K562 (cell line): ENCODE measurements at regions not wholly inside any gene's neighbourhood (a gene's known extent, or its start where the extent isn't known, plus 50 kb on each side); places are given as distances from the start of the nearest gene placed in this dataset.

Experiments
- ATAC-seq: fragments of 200-7000 bp; cut with Tn5 transposase; 3 replicates; pipeline ENCODE4 v1.9.1; 2020; ENCODE audit warnings: moderate library complexity
- BruUV-seq: library from RNA; stranded (reverse); fragments of 400-500 nt; replicated peaks from 2 replicates; lab custom pipeline; 2021; lab: Mats Ljungman, UMichigan
- CTCF ChIA-PET: fragments of 300-600 bp; formaldehyde crosslinking; extraction: SDS; loops from one replicate; lab custom pipeline; 2021; ENCODE audit warnings: low intra/inter-chr PET ratio; lab: Yijun Ruan, JAX
- POLR2A ChIA-PET: fragments of 300-600, 350-650 bp; sonication (Branson Sonifier 250); formaldehyde crosslinking; extraction: SDS; loops from one replicate; lab custom pipeline; 2021; ENCODE audit warnings: antibody characterized with exemption, inconsistent platforms; lab: Yijun Ruan, JAX
- DNase-seq, 4 experiments: peaks; one replicate each; pipeline versions ENCODE4 v3.0.0 to v3.0.0-alpha.2; 2011 to 2018; ENCODE audit warnings: low spot score in 3 of 4, mixed read lengths in 3 of 4; ENCODE audit errors: extremely low read depth in 1 of 4
- FAIRE-seq: peaks from 2 replicates; lab custom pipeline; 2011; peaks lifted over from hg19 to GRCh38; lab: Jason Lieb, UNC
- H2AFZ ChIP-seq: 2 replicates; pipeline ENCODE4 v1.6.0; 2011; ENCODE audit warnings: low read depth, low read length, control low read depth, inconsistent platforms
- H3K27ac ChIP-seq: fragments of 200-600 bp; 3 replicates; pipeline ENCODE4 v1.8.0; 2011; ENCODE audit warnings: low read depth, mild to moderate bottlenecking, control low read depth, inconsistent platforms, low read length, moderate library complexity, mixed read lengths; ENCODE audit errors: extremely low read depth
- H3K27me3 ChIP-seq, 2 experiments: fragments of 300-600 bp in 1 of 2; 2 replicates in 1 of 2; 3 replicates in 1 of 2; pipeline versions ENCODE4 v1.6.0 to v1.8.0; 2011; ENCODE audit warnings: inconsistent platforms in 2 of 2, low read length in 2 of 2, mild to moderate bottlenecking in 1 of 2, mixed read lengths in 1 of 2, moderate library complexity in 1 of 2; ENCODE audit not compliant: control insufficient read depth in 2 of 2, insufficient read depth in 2 of 2
- H3K36me3 ChIP-seq: fragments of 300-600 bp; 3 replicates; pipeline ENCODE4 v1.8.0; 2011; ENCODE audit warnings: mild to moderate bottlenecking, low read length, inconsistent platforms; ENCODE audit not compliant: control insufficient read depth, insufficient read depth
- H3K4me1 ChIP-seq, 2 experiments: fragments of 200-600 bp in 1 of 2; replicated peaks in 1 of 2; 2 replicates in 1 of 2; 3 replicates in 1 of 2; pipeline versions ENCODE4 v1.5.1 to v1.8.0; 2011; ENCODE audit warnings: inconsistent platforms in 2 of 2, low read length in 2 of 2, mild to moderate bottlenecking in 1 of 2, mixed read lengths in 1 of 2, moderate library complexity in 1 of 2; ENCODE audit not compliant: control insufficient read depth in 2 of 2, insufficient read depth in 2 of 2
- H3K4me2 ChIP-seq: 2 replicates; pipeline ENCODE4 v1.6.1; 2011; ENCODE audit warnings: low read length, control low read depth, inconsistent platforms, mixed read lengths; ENCODE audit not compliant: insufficient read depth
- H3K4me3 ChIP-seq: fragments of 200-600 bp; sonication (generic), shearing (Covaris generic); 2 replicates; pipeline ENCODE4 v1.5.1; 2016; ENCODE audit warnings: control low read depth, inconsistent platforms
- H3K79me2 ChIP-seq: fragments of 200-600 bp; 3 replicates; pipeline ENCODE4 v1.8.0; 2011; ENCODE audit warnings: low read length, inconsistent platforms; ENCODE audit not compliant: control insufficient read depth, insufficient read depth
- H3K9ac ChIP-seq, 2 experiments: 2 replicates each; pipeline versions ENCODE4 v1.6.0 to v1.6.1; 2011; ENCODE audit warnings: low read depth in 2 of 2, low read length in 2 of 2, control low read depth in 1 of 2, inconsistent platforms in 1 of 2, mild to moderate bottlenecking in 1 of 2, mixed read lengths in 1 of 2; ENCODE audit not compliant: insufficient read depth in 1 of 2
- H3K9me1 ChIP-seq: one replicate; pipeline ENCODE4 v1.6.0; 2011; ENCODE audit warnings: inconsistent platforms, mild to moderate bottlenecking, low read length, moderate library complexity; ENCODE audit not compliant: control insufficient read depth, insufficient read depth
- H3K9me3 ChIP-seq: replicated peaks from 2 replicates; pipeline ENCODE4 v1.5.1; 2011; ENCODE audit warnings: low read depth, low read length, inconsistent platforms; ENCODE audit not compliant: control insufficient read depth, insufficient read depth
- H4K20me1 ChIP-seq: replicated peaks from 2 replicates; pipeline ENCODE4 v1.6.1; 2011; ENCODE audit warnings: low read length, inconsistent platforms, mixed read lengths; ENCODE audit not compliant: control insufficient read depth, insufficient read depth
- ATF1 ChIP-seq, 2 experiments: fragments of 450-650 bp in 1 of 2; IDR thresholded peaks; 2 replicates each; pipeline ENCODE4 v1.6.1; 2016; ENCODE audit warnings: missing compliant biosample characterization in 1 of 2, missing genetic modification characterization in 1 of 2
- BRD4 ChIP-seq: fragments of 200-600 bp; sonication (generic); IDR thresholded peaks from 2 replicates; pipeline ENCODE4 v1.6.1; 2017; ENCODE audit warnings: inconsistent platforms
- C11orf30 ChIP-seq: fragments of 450-650 bp; IDR thresholded peaks from 2 replicates; pipeline ENCODE4 v1.6.1; 2016; ENCODE audit warnings: low read depth, mild to moderate bottlenecking
- MEF2A ChIP-seq: IDR thresholded peaks from 2 replicates; pipeline ENCODE4 v1.6.1; 2011; ENCODE audit warnings: low read depth, mild to moderate bottlenecking, low read length, moderate library complexity; ENCODE audit not compliant: control insufficient read depth
- MITF ChIP-seq: IDR thresholded peaks from 2 replicates; pipeline ENCODE4 v1.6.1; 2014; ENCODE audit warnings: antibody characterized with exemption
- MLX ChIP-seq, 2 experiments: fragments of 450-650 bp in 1 of 2; sonication (generic) in 1 of 2; formaldehyde crosslinking; conservative IDR thresholded peaks; 2 replicates each; pipeline versions ENCODE4 v1.4.0 to v1.8.1; 2020 to 2022; ENCODE audit warnings: mild to moderate bottlenecking in 1 of 2, missing genetic modification reagents in 1 of 2
- NR1H2 ChIP-seq: sonication (generic); formaldehyde crosslinking; IDR thresholded peaks from 2 replicates; pipeline ENCODE4 v1.4.0; 2020; ENCODE audit warnings: mild to moderate bottlenecking, missing genetic modification reagents
- RCOR1 ChIP-seq, 2 experiments: IDR thresholded peaks; 2 replicates each; pipeline ENCODE4 v1.6.1; 2012; ENCODE audit warnings: low read depth in 2 of 2, low read length in 2 of 2, borderline replicate concordance in 1 of 2, improper control_type of control experiment in 1 of 2
- U2AF2 ChIP-seq: fragments of 200-400 bp; formaldehyde crosslinking; optimal IDR thresholded peaks from 2 replicates; pipeline ENCODE3; 2017; ENCODE audit warnings: low read depth, mild to moderate bottlenecking, low read length
- YY1 ChIP-seq, 3 experiments: IDR thresholded peaks; 2 replicates each; pipeline ENCODE4 v1.6.1; 2011; ENCODE audit warnings: low read length in 2 of 3, mild to moderate bottlenecking in 2 of 3, moderate library complexity in 2 of 3, borderline replicate concordance in 1 of 3, control low read depth in 1 of 3, low read depth in 1 of 3; ENCODE audit not compliant: insufficient read depth in 3 of 3, insufficient replicate concordance in 2 of 3, control insufficient read depth in 1 of 3, insufficient read length in 1 of 3; ENCODE audit errors: extremely low read depth in 1 of 3
- ZNF77 ChIP-seq: fragments of 250-450 bp; sonication (Bioruptor Pico); IDR thresholded peaks from 2 replicates; pipeline ENCODE4 v1.5.0; 2020
- WGBS: fragments of 100-300 bp; shearing (Covaris generic); methylation state at CpG from one replicate; pipeline ENCODE4 v1.1.6; 2016; ENCODE audit warnings: low coverage, mixed read lengths; ENCODE audit not compliant: insufficient coverage; ENCODE audit errors: missing lambda C conversion rate; 5-methylcytosine and 5-hydroxymethylcytosine counted together
- in situ Hi-C: fragments of 300-500 bp; cut with MboI; formaldehyde crosslinking; loops from 4 replicates; pipeline ENCODE4 v1.15.0; 2018; ENCODE audit warnings: inconsistent platforms, mixed read lengths
- intact Hi-C: fragments of 100-400 bp; cut with micrococcal nuclease; formaldehyde crosslinking; loops from 2 replicates; pipeline ENCODE4 v1.14.2; 2022
- TF ChIP-seq, protein P1 (sequence below): fragments of 450-650 bp; formaldehyde crosslinking; IDR thresholded peaks from 2 replicates; pipeline ENCODE4 v1.4.0; 2022; ENCODE audit warnings: missing genetic modification characterization

DNA sequence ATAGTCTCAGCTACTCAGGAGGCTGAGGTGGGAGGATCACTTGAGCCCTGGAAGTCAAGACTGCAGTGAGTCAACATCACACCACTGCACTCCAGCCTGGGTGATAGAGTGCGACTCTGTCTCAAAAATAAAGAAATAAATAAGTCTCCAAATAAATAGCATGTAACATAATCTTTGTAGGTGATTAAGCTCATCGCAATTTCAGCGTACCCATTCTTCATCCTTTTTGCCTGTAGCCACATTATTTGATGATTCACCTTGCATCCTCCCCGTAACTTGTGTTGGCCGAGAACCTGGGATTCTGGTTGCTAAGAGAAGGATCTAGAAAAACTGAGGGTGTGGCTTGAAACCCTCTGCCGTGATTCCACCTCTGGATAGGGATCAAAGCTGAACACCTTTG lies 115.1 kb downstream of the GALC start:
- intact Hi-C loops, result no loop called here
- no peak for DNase-seq
- H3K27me3 ChIP-seq, result no peaks in the 10 kb centered on the region
- no peak overlapping the region for H3K4me2 ChIP-seq
- 3% methylated on average over 6 of the region's 6 CpGs for WGBS
- H3K9ac ChIP-seq, result no peak overlapping the region
- ChIA-PET POLR2A (interaction anchor here (1.1 kb wide), 1 partner anchor 13 kb away, joined by 3 read pairs; no protein-coding TSS in a partner anchor), CTCF (no interaction called here)
- no peaks in the 10 kb centered on the region for H3K4me1 ChIP-seq
- TF ChIP-seq, protein P1, sequence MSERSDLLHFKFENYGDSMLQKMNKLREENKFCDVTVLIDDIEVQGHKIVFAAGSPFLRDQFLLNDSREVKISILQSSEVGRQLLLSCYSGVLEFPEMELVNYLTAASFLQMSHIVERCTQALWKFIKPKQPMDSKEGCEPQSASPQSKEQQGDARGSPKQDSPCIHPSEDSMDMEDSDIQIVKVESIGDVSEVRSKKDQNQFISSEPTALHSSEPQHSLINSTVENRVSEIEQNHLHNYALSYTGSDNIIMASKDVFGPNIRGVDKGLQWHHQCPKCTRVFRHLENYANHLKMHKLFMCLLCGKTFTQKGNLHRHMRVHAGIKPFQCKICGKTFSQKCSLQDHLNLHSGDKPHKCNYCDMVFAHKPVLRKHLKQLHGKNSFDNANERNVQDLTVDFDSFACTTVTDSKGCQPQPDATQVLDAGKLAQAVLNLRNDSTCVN (CRISPR knock-in tag), result no peak
- TF ChIP-seq MEF2A, result no peak
- TF ChIP-seq U2AF2, result no peak
- ATAC-seq, result no peak
- H3K9me1 ChIP-seq, result no peaks in the 10 kb centered on the region
- no peak for FAIRE-seq
- BruUV-seq, result no TSS peak
- no peak overlapping the region for H2AFZ ChIP-seq
- H4K20me1 ChIP-seq, result no peaks in the 10 kb centered on the region
- no peaks in the 10 kb centered on the region for H3K36me3 ChIP-seq
- H3K79me2 ChIP-seq, result no peaks in the 10 kb centered on the region
- H3K27ac ChIP-seq, result no peak overlapping the region
- H3K4me3 ChIP-seq, result no peak overlapping the region
- H3K9me3 ChIP-seq, result no peaks in the 10 kb centered on the region
- in situ Hi-C loops, result no loop called here

- Histone ChIP-seq H4K20me1 (no peaks in the 10 kb centered on the region), H3K27me3 (no peaks in the 10 kb centered on the region), H3K79me2 (no peaks in the 10 kb centered on the region), H3K4me3 (no peak overlapping the region), H3K9ac (no peak overlapping the region), H3K4me1 (no peaks in the 10 kb centered on the region), H3K9me1 (no peaks in the 10 kb centered on the region), H3K4me2 (no peak overlapping the region), H3K27ac (no peak overlapping the region), H2AFZ (no peak overlapping the region), H3K9me3 (no peaks in the 10 kb centered on the region), H3K36me3 (no peaks in the 10 kb centered on the region)
- intact Hi-C loops, result no loop called here
- FAIRE-seq (no peak), DNase-seq (no peak), ATAC-seq (no peak)
- in situ Hi-C loops, result no loop called here
- CTCF ChIA-PET, result no interaction called here
- POLR2A ChIA-PET, result no interaction called here
- no TSS peak for BruUV-seq
- WGBS, result 0% methylated on average over 2 of the region's 2 CpGs
- TF ChIP-seq BRD4 (no peak), MLX (CRISPR knock-in tag; conservative IDR thresholded peaks at IDR 0.05) (no peak), RCOR1 (IDR thresholded peaks at IDR 0.05; ENCODE audit: borderline replicate concordance in 1 of 2, low read depth in 2 of 2, low read length in 2 of 2) (no peak), MITF (no peak), NR1H2 (no peak), ATF1 (CRISPR knock-in tag; IDR thresholded peaks at IDR 0.05) (no peak), ATF1 (tag; IDR thresholded peaks at IDR 0.05) (no peak), YY1 (IDR thresholded peaks at IDR 0.05; ENCODE audit: borderline replicate concordance in 1 of 3, control insufficient read depth in 1 of 3, extremely low read depth in 1 of 3, insufficient read depth in 3 of 3, insufficient read length in 1 of 3, insufficient replicate concordance in 2 of 3, low read depth in 1 of 3, low read length in 2 of 3) (no peak), ZNF77 (CRISPR knock-in tag) (no peak), C11orf30 (no peak)
Measured at GRCh38 chr14:87874676-87875075, 118.3 kb downstream of the GALC start.
